ENCODE measurements at regions not wholly inside any gene's neighbourhood (a gene's known extent, or its start where the extent isn't known, plus 50 kb on each side); places are given as distances from the start of the nearest gene placed in this dataset.

- DNase-seq (ENCODE audit: low read depth) = no peak
- H3K4me3 ChIP-seq (ENCODE audit: low read depth, low read length) = no peak overlapping the region
- TF ChIP-seq CTCF (conservative IDR thresholded peaks at IDR 0.05; ENCODE audit: low read depth, low read length) = no peak
These were observed 457.2 kb upstream of the SLC39A10 start for GRCh38 chr2:195199864-195200263.

- no peak for TF ChIP-seq CTCF (conservative IDR thresholded peaks at IDR 0.05; ENCODE audit: low read depth, low read length)
- DNase-seq (ENCODE audit: low read depth) = no peak
- H3K4me3 ChIP-seq (ENCODE audit: low read depth, low read length) = no peak overlapping the region
These were observed 475.8 kb upstream of the SLC39A10 start for GRCh38 chr2:195181059-195181705.

GRCh38 chr2:195168369-195168768 lies 488.7 kb upstream of the SLC39A10 start:
- H3K4me3 ChIP-seq (ENCODE audit: low read depth, low read length) = no peak overlapping the region
- DNase-seq (ENCODE audit: low read depth) = no peak
- no peak for TF ChIP-seq CTCF (conservative IDR thresholded peaks at IDR 0.05; ENCODE audit: low read depth, low read length)

- no peak for DNase-seq (ENCODE audit: low read depth)
- TF ChIP-seq CTCF (conservative IDR thresholded peaks at IDR 0.05; ENCODE audit: low read depth, low read length) = no peak
These were observed 492.1 kb upstream of the SLC39A10 start for GRCh38 chr2:195164930-195165329.

GRCh38 chr2:195162918-195163317 lies 494.1 kb upstream of the SLC39A10 start:
- TF ChIP-seq CTCF (conservative IDR thresholded peaks at IDR 0.05; ENCODE audit: low read depth, low read length) = no peak
- H3K4me3 ChIP-seq (ENCODE audit: low read depth, low read length) = no peak overlapping the region
- no peak for DNase-seq (ENCODE audit: low read depth)

More at GRCh38 chr2:195164930-195165329, 492.1 kb upstream of the SLC39A10 start:
- no peak overlapping the region for H3K4me3 ChIP-seq (ENCODE audit: low read depth, low read length)

GRCh38 chr2:195162194-195162593 lies 494.8 kb upstream of the SLC39A10 start:
- no peak overlapping the region for H3K4me3 ChIP-seq (ENCODE audit: low read depth, low read length)
- no peak for DNase-seq (ENCODE audit: low read depth)
- TF ChIP-seq CTCF (conservative IDR thresholded peaks at IDR 0.05; ENCODE audit: low read depth, low read length) = no peak

GRCh38 chr2:195160963-195161362 lies 496.1 kb upstream of the SLC39A10 start:
- no peak overlapping the region for H3K4me3 ChIP-seq (ENCODE audit: low read depth, low read length)
- TF ChIP-seq CTCF (conservative IDR thresholded peaks at IDR 0.05; ENCODE audit: low read depth, low read length) = no peak
- no peak for DNase-seq (ENCODE audit: low read depth)
